ENCODE measurements at regions not wholly inside any gene's neighbourhood (a gene's known extent, or its start where the extent isn't known, plus 50 kb on each side); places are given as distances from the start of the nearest gene placed in this dataset.

GRCh38 chr6:95244751-95245150, 332.6 kb upstream of the MANEA start:
- no peak for DNase-seq

GRCh38 chr6:95248499-95248898, 328.8 kb upstream of the MANEA start:
- DNase-seq = no peak

GRCh38 chr6:95249175-95249574, 328.2 kb upstream of the MANEA start:
- no peak for DNase-seq

GRCh38 chr6:95249661-95250060, 327.7 kb upstream of the MANEA start:
- DNase-seq = no peak

- no peak for DNase-seq
These were observed 313.5 kb upstream of the MANEA start for GRCh38 chr6:95263840-95264239.

GRCh38 chr6:95266537-95267258, 310.6 kb upstream of the MANEA start:
- DNase-seq = no peak

GRCh38 chr6:95274686-95275235, 302.6 kb upstream of the MANEA start:
- DNase-seq = no peak

- DNase-seq = no peak
These were observed 297.7 kb upstream of the MANEA start for GRCh38 chr6:95279616-95280015.

GRCh38 chr6:95280686-95281273, 296.6 kb upstream of the MANEA start:
- no peak for DNase-seq

- DNase-seq = no peak
These were observed 291.5 kb upstream of the MANEA start for GRCh38 chr6:95285881-95286280.

GRCh38 chr6:95286874-95287273, 290.5 kb upstream of the MANEA start:
- DNase-seq = no peak

GRCh38 chr6:95288251-95288650, 289.1 kb upstream of the MANEA start:
- DNase-seq = no peak

- no peak for DNase-seq
These were observed 285.3 kb upstream of the MANEA start for GRCh38 chr6:95292011-95292410.

GRCh38 chr6:95293257-95293656, 284.1 kb upstream of the MANEA start:
- no peak for DNase-seq

- DNase-seq = no peak
These were observed 283.3 kb upstream of the MANEA start for GRCh38 chr6:95294043-95294442.

- DNase-seq = no peak
These were observed 267.8 kb upstream of the MANEA start for GRCh38 chr6:95309545-95309944.

GRCh38 chr6:95318137-95318536, 259.2 kb upstream of the MANEA start:
- no peak for DNase-seq

GRCh38 chr6:95321126-95321525, 256.2 kb upstream of the MANEA start:
- DNase-seq = no peak

GRCh38 chr6:95325916-95326315, 251.4 kb upstream of the MANEA start:
- DNase-seq = no peak

GRCh38 chr6:95328231-95328630, 249.1 kb upstream of the MANEA start:
- DNase-seq = no peak

- no peak for DNase-seq
These were observed 225.1 kb upstream of the MANEA start for GRCh38 chr6:95352064-95352795.

GRCh38 chr6:95354551-95354950, 222.8 kb upstream of the MANEA start:
- no peak for DNase-seq

- no peak for DNase-seq
These were observed 219.8 kb upstream of the MANEA start for GRCh38 chr6:95357380-95358020.
